ENCODE measurements at regions not wholly inside any gene's neighbourhood (a gene's known extent, or its start where the extent isn't known, plus 50 kb on each side); places are given as distances from the start of the nearest gene placed in this dataset.
A peak's percentile ranks its signal among the peaks of the same experiment; 100 is the strongest.

- no peaks in the 10 kb centered on the region for H3K27me3 ChIP-seq (ENCODE audit: control insufficient read depth, insufficient read depth, low read length)
- no peaks in the 10 kb centered on the region for H3K36me3 ChIP-seq (replicated peaks; ENCODE audit: control insufficient read depth, insufficient read depth, low read length)
- DNase-seq: no peak
- no peak overlapping the region for H3K4me3 ChIP-seq (ENCODE audit: insufficient read depth, low read depth, low read length)
Observed at GRCh38 chr15:69740684-69741083, 288.1 kb downstream of the RPLP1 start.

- H3K27me3 ChIP-seq (ENCODE audit: control insufficient read depth, insufficient read depth, low read length): no peaks in the 10 kb centered on the region
- H3K4me3 ChIP-seq (ENCODE audit: insufficient read depth, low read depth, low read length): no peak overlapping the region
- DNase-seq: no peak
- H3K36me3 ChIP-seq (replicated peaks; ENCODE audit: control insufficient read depth, insufficient read depth, low read length): no peaks in the 10 kb centered on the region
Observed at GRCh38 chr15:69742361-69742760, 289.7 kb downstream of the RPLP1 start.

- no peaks in the 10 kb centered on the region for H3K27me3 ChIP-seq (ENCODE audit: control insufficient read depth, insufficient read depth, low read length)
- DNase-seq: no peak
- H3K4me3 ChIP-seq (ENCODE audit: insufficient read depth, low read depth, low read length): no peak overlapping the region
- H3K36me3 ChIP-seq (replicated peaks; ENCODE audit: control insufficient read depth, insufficient read depth, low read length): no peaks in the 10 kb centered on the region
Observed at GRCh38 chr15:69743091-69743490, 290.5 kb downstream of the RPLP1 start.

GRCh38 chr15:69744391-69745162, 292.0 kb downstream of the RPLP1 start:
- Histone ChIP-seq H3K36me3 (replicated peaks; ENCODE audit: control insufficient read depth, insufficient read depth, low read length) (no peaks in the 10 kb centered on the region), H3K4me3 (ENCODE audit: insufficient read depth, low read depth, low read length) (no peak overlapping the region), H3K27me3 (ENCODE audit: control insufficient read depth, insufficient read depth, low read length) (no peaks in the 10 kb centered on the region)
- no peak for DNase-seq

GRCh38 chr15:69747193-69747592, 294.6 kb downstream of the RPLP1 start:
- Histone ChIP-seq H3K36me3 (replicated peaks; ENCODE audit: control insufficient read depth, insufficient read depth, low read length) (no peaks in the 10 kb centered on the region), H3K27me3 (ENCODE audit: control insufficient read depth, insufficient read depth, low read length) (no peaks in the 10 kb centered on the region), H3K4me3 (ENCODE audit: insufficient read depth, low read depth, low read length) (no peak overlapping the region)
- DNase-seq: no peak

GRCh38 chr15:69748131-69748530, 295.5 kb downstream of the RPLP1 start:
- no peaks in the 10 kb centered on the region for H3K27me3 ChIP-seq (ENCODE audit: control insufficient read depth, insufficient read depth, low read length)
- DNase-seq: no peak

GRCh38 chr15:69748576-69749185, 296.1 kb downstream of the RPLP1 start:
- no peak overlapping the region for H3K4me3 ChIP-seq (ENCODE audit: insufficient read depth, low read depth, low read length)
- no peaks in the 10 kb centered on the region for H3K27me3 ChIP-seq (ENCODE audit: control insufficient read depth, insufficient read depth, low read length)
- no peak for DNase-seq
- H3K36me3 ChIP-seq (replicated peaks; ENCODE audit: control insufficient read depth, insufficient read depth, low read length): no peaks in the 10 kb centered on the region

More at GRCh38 chr15:69748131-69748530, 295.5 kb downstream of the RPLP1 start:
- H3K4me3 ChIP-seq (ENCODE audit: insufficient read depth, low read depth, low read length): no peak overlapping the region
- H3K36me3 ChIP-seq (replicated peaks; ENCODE audit: control insufficient read depth, insufficient read depth, low read length): no peaks in the 10 kb centered on the region

GRCh38 chr15:69749274-69749673, 296.7 kb downstream of the RPLP1 start:
- H3K36me3 ChIP-seq (replicated peaks; ENCODE audit: control insufficient read depth, insufficient read depth, low read length): no peaks in the 10 kb centered on the region
- DNase-seq: no peak
- H3K4me3 ChIP-seq (ENCODE audit: insufficient read depth, low read depth, low read length): no peak overlapping the region
- H3K27me3 ChIP-seq (ENCODE audit: control insufficient read depth, insufficient read depth, low read length): no peaks in the 10 kb centered on the region

- H3K27me3 ChIP-seq (ENCODE audit: control insufficient read depth, insufficient read depth, low read length): no peaks in the 10 kb centered on the region
- H3K36me3 ChIP-seq (replicated peaks; ENCODE audit: control insufficient read depth, insufficient read depth, low read length): no peaks in the 10 kb centered on the region
- no peak for DNase-seq
- H3K4me3 ChIP-seq (ENCODE audit: insufficient read depth, low read depth, low read length): no peak overlapping the region
Observed at GRCh38 chr15:69749797-69750196, 297.2 kb downstream of the RPLP1 start.

- Histone ChIP-seq H3K4me3 (ENCODE audit: insufficient read depth, low read depth, low read length) (no peak overlapping the region), H3K36me3 (replicated peaks; ENCODE audit: control insufficient read depth, insufficient read depth, low read length) (no peaks in the 10 kb centered on the region), H3K27me3 (ENCODE audit: control insufficient read depth, insufficient read depth, low read length) (no peaks in the 10 kb centered on the region)
- DNase-seq: no peak
Observed at GRCh38 chr15:69750253-69750652, 297.6 kb downstream of the RPLP1 start.

GRCh38 chr15:69751147-69751546, 298.5 kb downstream of the RPLP1 start:
- H3K27me3 ChIP-seq (ENCODE audit: control insufficient read depth, insufficient read depth, low read length): no peaks in the 10 kb centered on the region
- H3K36me3 ChIP-seq (replicated peaks; ENCODE audit: control insufficient read depth, insufficient read depth, low read length): no peaks in the 10 kb centered on the region
- DNase-seq: no peak
- no peak overlapping the region for H3K4me3 ChIP-seq (ENCODE audit: insufficient read depth, low read depth, low read length)

GRCh38 chr15:69751566-69751965, 298.9 kb downstream of the RPLP1 start:
- Histone ChIP-seq H3K27me3 (ENCODE audit: control insufficient read depth, insufficient read depth, low read length) (no peaks in the 10 kb centered on the region), H3K4me3 (ENCODE audit: insufficient read depth, low read depth, low read length) (no peak overlapping the region), H3K36me3 (replicated peaks; ENCODE audit: control insufficient read depth, insufficient read depth, low read length) (no peaks in the 10 kb centered on the region)
- no peak for DNase-seq

- H3K27me3 ChIP-seq (ENCODE audit: control insufficient read depth, insufficient read depth, low read length): no peaks in the 10 kb centered on the region
- H3K4me3 ChIP-seq (ENCODE audit: insufficient read depth, low read depth, low read length): no peak overlapping the region
- no peak for DNase-seq
- no peaks in the 10 kb centered on the region for H3K36me3 ChIP-seq (replicated peaks; ENCODE audit: control insufficient read depth, insufficient read depth, low read length)
Observed at GRCh38 chr15:69753867-69754266, 301.2 kb downstream of the RPLP1 start.

GRCh38 chr15:69754313-69754712, 301.7 kb downstream of the RPLP1 start:
- Histone ChIP-seq H3K27me3 (ENCODE audit: control insufficient read depth, insufficient read depth, low read length) (no peaks in the 10 kb centered on the region), H3K36me3 (replicated peaks; ENCODE audit: control insufficient read depth, insufficient read depth, low read length) (no peaks in the 10 kb centered on the region), H3K4me3 (ENCODE audit: insufficient read depth, low read depth, low read length) (no peak overlapping the region)
- DNase-seq: no peak

GRCh38 chr15:69755551-69756310, 303.1 kb downstream of the RPLP1 start:
- Histone ChIP-seq H3K4me3 (ENCODE audit: insufficient read depth, low read depth, low read length) (no peak overlapping the region), H3K36me3 (replicated peaks; ENCODE audit: control insufficient read depth, insufficient read depth, low read length) (no peaks in the 10 kb centered on the region), H3K27me3 (ENCODE audit: control insufficient read depth, insufficient read depth, low read length) (no peaks in the 10 kb centered on the region)
- DNase-seq: peak; percentile 48
